ENCODE measurements at regions not wholly inside any gene's neighbourhood (a gene's known extent, or its start where the extent isn't known, plus 50 kb on each side); places are given as distances from the start of the nearest gene placed in this dataset.

- Histone ChIP-seq H3K4me3 (replicated peaks; ENCODE audit: insufficient read depth, low read length) (no peak overlapping the region), H3K27me3 (ENCODE audit: insufficient read depth, poor library complexity, severe bottlenecking) (no peaks in the 10 kb centered on the region), H3K27ac (replicated peaks) (no peak overlapping the region)
- TF ChIP-seq POLR2AphosphoS5 (IDR thresholded peaks at IDR 0.05; ENCODE audit: low read depth) (no peak), GABPA (IDR thresholded peaks at IDR 0.05; ENCODE audit: low read depth) (no peak), REST (IDR thresholded peaks at IDR 0.05; ENCODE audit: insufficient replicate concordance, low read depth) (no peak), SPI1 (IDR thresholded peaks at IDR 0.05; ENCODE audit: borderline replicate concordance, low read depth) (no peak), CTCF (IDR thresholded peaks at IDR 0.05; ENCODE audit: insufficient read depth, low read length) (no peak)
- DNase-seq (ENCODE audit: low read depth in 1 of 2, low spot score in 1 of 2): no peak
Observed at GRCh38 chr14:89702876-89703200, 251.7 kb downstream of the EFCAB11 start.

- H3K4me3 ChIP-seq (replicated peaks; ENCODE audit: insufficient read depth, low read length): no peak overlapping the region
- no peak for TF ChIP-seq SPI1 (IDR thresholded peaks at IDR 0.05; ENCODE audit: borderline replicate concordance, low read depth)
- H3K27me3 ChIP-seq (ENCODE audit: insufficient read depth, poor library complexity, severe bottlenecking): no peaks in the 10 kb centered on the region
- no peak for DNase-seq (ENCODE audit: low read depth in 1 of 2, low spot score in 1 of 2)
- peak overlapping the region; percentile 46 for H3K27ac ChIP-seq (replicated peaks)
Observed at GRCh38 chr14:89702073-89702875, 252.3 kb downstream of the EFCAB11 start.

GRCh38 chr14:89701211-89702043, 253.1 kb downstream of the EFCAB11 start:
- peak; percentile 74 to 85 for DNase-seq (ENCODE audit: low read depth in 1 of 2, low spot score in 1 of 2)
- no peak for TF ChIP-seq REST (IDR thresholded peaks at IDR 0.05; ENCODE audit: insufficient replicate concordance, low read depth)
- TF ChIP-seq SPI1 (IDR thresholded peaks at IDR 0.05; ENCODE audit: borderline replicate concordance, low read depth): peak; percentile 44; the same call in 1 of the 2 replicates
- Histone ChIP-seq H3K4me3 (replicated peaks; ENCODE audit: insufficient read depth, low read length) (peak overlapping the region; percentile 60), H3K27me3 (ENCODE audit: insufficient read depth, poor library complexity, severe bottlenecking) (no peaks in the 10 kb centered on the region), H3K27ac (replicated peaks) (peak overlapping the region; percentile 46)

GRCh38 chr14:89700801-89701200, 253.7 kb downstream of the EFCAB11 start:
- Histone ChIP-seq H3K27me3 (ENCODE audit: insufficient read depth, poor library complexity, severe bottlenecking) (no peaks in the 10 kb centered on the region), H3K4me3 (replicated peaks; ENCODE audit: insufficient read depth, low read length) (peak overlapping the region; percentile 60), H3K27ac (replicated peaks) (no peak overlapping the region)
- DNase-seq (ENCODE audit: low read depth in 1 of 2, low spot score in 1 of 2): no peak
- no peak for TF ChIP-seq POLR2AphosphoS5 (IDR thresholded peaks at IDR 0.05; ENCODE audit: low read depth)
- no peak for TF ChIP-seq GABPA (IDR thresholded peaks at IDR 0.05; ENCODE audit: low read depth)
- TF ChIP-seq CTCF (IDR thresholded peaks at IDR 0.05; ENCODE audit: insufficient read depth, low read length): no peak
- no peak for TF ChIP-seq REST (IDR thresholded peaks at IDR 0.05; ENCODE audit: insufficient replicate concordance, low read depth)
- TF ChIP-seq SPI1 (IDR thresholded peaks at IDR 0.05; ENCODE audit: borderline replicate concordance, low read depth): no peak
